ENCODE measurements at regions not wholly inside any gene's neighbourhood (a gene's known extent, or its start where the extent isn't known, plus 50 kb on each side); places are given as distances from the start of the nearest gene placed in this dataset.

DNA sequence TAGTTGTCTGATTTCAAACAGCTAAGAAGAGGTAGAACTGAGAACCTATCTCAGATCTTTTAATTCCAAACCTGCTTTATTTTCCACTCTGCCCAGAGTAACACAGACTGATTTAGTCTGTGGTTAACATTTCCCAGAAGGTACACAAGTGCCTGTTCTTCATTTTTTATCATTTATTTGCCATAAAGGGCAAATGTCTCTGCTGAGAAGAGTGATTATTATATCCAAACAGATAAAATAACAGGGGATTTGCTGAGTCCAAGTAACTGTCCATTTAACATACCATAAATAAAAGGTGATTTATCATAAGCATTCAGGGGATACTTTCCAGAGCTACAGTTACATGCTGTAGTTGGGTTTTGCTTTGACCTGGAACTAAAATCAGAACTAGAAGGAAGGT lies 617.7 kb downstream of the MBD2 start:
- no peaks in the 10 kb centered on the region for H3K9me3 ChIP-seq (ENCODE audit: control insufficient read depth, low read length)
- intact Hi-C loops (cut with DNase I) = no loop called here
- no peaks in the 10 kb centered on the region for H3K4me1 ChIP-seq (ENCODE audit: control insufficient read depth in 1 of 2, insufficient read depth in 2 of 2, low read length in 2 of 2)
- ATAC-seq (ENCODE audit: low FRiP score) = no peak
- H3K36me3 ChIP-seq (ENCODE audit: control insufficient read depth in 1 of 2, insufficient read depth in 2 of 2, low read length in 1 of 2) = no peaks in the 10 kb centered on the region
- H3K27me3 ChIP-seq (ENCODE audit: control insufficient read depth in 1 of 2, insufficient read depth in 2 of 2, low read length in 1 of 2) = no peaks in the 10 kb centered on the region
- H3K4me3 ChIP-seq (ENCODE audit: low read length in 2 of 2) = no peak overlapping the region
- no peak for DNase-seq
- no peak overlapping the region for H3K27ac ChIP-seq (ENCODE audit: low read depth in 1 of 2, low read length in 2 of 2)

DNA sequence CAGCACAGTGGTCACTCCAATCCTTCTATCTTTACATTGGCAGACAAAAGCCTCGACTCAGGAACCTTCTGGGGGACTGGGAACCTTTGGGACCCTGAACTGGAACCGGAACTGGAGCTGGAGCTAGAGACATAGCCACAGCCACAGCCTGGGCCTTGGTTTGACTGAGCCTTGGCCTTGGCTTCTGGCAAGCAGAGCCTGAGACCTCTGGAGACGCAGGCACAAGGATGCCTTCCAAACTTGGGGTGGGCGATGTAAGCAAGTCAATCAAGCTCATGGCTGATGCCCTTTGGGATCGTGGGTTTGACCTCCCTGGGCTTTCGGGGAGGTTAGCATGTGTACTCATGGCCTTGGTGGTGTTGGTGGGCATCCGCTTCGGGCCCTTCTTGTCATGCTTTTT lies 619.3 kb downstream of the MBD2 start:
- Histone ChIP-seq H3K4me3 (ENCODE audit: low read length in 2 of 2) (no peak overlapping the region), H3K36me3 (ENCODE audit: control insufficient read depth in 1 of 2, insufficient read depth in 2 of 2, low read length in 1 of 2) (no peaks in the 10 kb centered on the region), H3K27me3 (ENCODE audit: control insufficient read depth in 1 of 2, insufficient read depth in 2 of 2, low read length in 1 of 2) (no peaks in the 10 kb centered on the region), H3K4me1 (ENCODE audit: control insufficient read depth in 1 of 2, insufficient read depth in 2 of 2, low read length in 2 of 2) (no peaks in the 10 kb centered on the region), H3K9me3 (ENCODE audit: control insufficient read depth, low read length) (peaks cover 1% of the 10 kb centered on the region), H3K27ac (ENCODE audit: low read depth in 1 of 2, low read length in 2 of 2) (no peak overlapping the region)
- intact Hi-C loops (cut with DNase I) = no loop called here
- 89 to 90% methylated on average over 8 of the region's 8 CpGs for WGBS, 2 donors
- ATAC-seq (ENCODE audit: low FRiP score) (no peak), DNase-seq (no peak)

DNA sequence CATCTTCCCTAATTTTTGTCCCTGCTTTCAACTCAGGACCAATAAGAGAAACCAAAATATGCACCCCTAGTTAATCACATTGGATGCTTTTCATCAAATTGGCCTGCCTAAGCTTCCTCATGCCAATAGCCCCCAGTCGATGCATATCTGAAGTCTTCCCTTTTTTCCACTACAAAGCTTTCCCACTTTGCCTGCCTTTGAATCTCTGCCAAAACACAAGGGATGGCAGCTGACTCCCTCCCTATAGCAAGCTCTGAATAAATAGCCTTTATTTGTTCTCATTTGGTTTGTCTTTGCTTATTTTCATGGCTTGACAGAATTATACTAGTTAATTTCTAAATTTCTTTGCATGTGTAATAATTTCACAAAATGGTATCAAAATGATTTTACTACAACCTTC lies 621.2 kb downstream of the MBD2 start:
- no peak overlapping the region for H3K27ac ChIP-seq (ENCODE audit: low read depth in 1 of 2, low read length in 2 of 2)
- intact Hi-C loops (cut with DNase I) = no loop called here

DNA sequence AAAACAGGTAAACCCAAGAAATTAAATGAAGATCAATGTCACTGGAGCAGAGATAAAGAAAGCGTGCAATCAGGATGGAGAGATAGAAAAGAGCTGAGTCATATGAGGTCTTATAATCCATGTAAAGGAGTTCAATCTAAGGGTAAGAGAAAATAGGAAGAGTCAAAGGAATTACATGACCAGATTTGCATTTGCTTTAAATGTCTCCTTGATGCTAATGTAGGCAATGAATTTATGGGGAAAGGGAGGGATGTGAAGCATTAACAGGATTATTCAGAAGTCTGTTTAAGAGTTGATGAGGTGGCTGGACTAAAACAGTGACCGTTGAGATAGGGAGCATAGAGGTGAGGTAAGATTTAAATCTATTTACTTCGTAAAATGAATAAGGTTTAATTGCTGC lies 623.1 kb downstream of the MBD2 start:
- Histone ChIP-seq H3K4me1 (ENCODE audit: control insufficient read depth in 1 of 2, insufficient read depth in 2 of 2, low read length in 2 of 2) (peaks cover 0 to 2% of the 10 kb centered on the region in 2 donors), H3K27me3 (ENCODE audit: control insufficient read depth in 1 of 2, insufficient read depth in 2 of 2, low read length in 1 of 2) (no peaks in the 10 kb centered on the region), H3K9me3 (ENCODE audit: control insufficient read depth, low read length) (peaks cover 1% of the 10 kb centered on the region), H3K27ac (ENCODE audit: low read depth in 1 of 2, low read length in 2 of 2) (no peak overlapping the region), H3K36me3 (ENCODE audit: control insufficient read depth in 1 of 2, insufficient read depth in 2 of 2, low read length in 1 of 2) (no peaks in the 10 kb centered on the region), H3K4me3 (ENCODE audit: low read length in 2 of 2) (no peak overlapping the region)
- 82 to 87% methylated on average over 3 of the region's 3 CpGs for WGBS, 2 donors
- intact Hi-C loops (cut with DNase I) = no loop called here
- ATAC-seq (ENCODE audit: low FRiP score) (no peak), DNase-seq (no peak)

More for the DNA sequence above, 621.2 kb downstream of the MBD2 start:
- peaks cover 0 to 2% of the 10 kb centered on the region in 2 donors for H3K4me1 ChIP-seq (ENCODE audit: control insufficient read depth in 1 of 2, insufficient read depth in 2 of 2, low read length in 2 of 2)
- no peak for DNase-seq
- no peak overlapping the region for H3K4me3 ChIP-seq (ENCODE audit: low read length in 2 of 2)
- H3K27me3 ChIP-seq (ENCODE audit: control insufficient read depth in 1 of 2, insufficient read depth in 2 of 2, low read length in 1 of 2) = no peaks in the 10 kb centered on the region
- 11 to 14% methylated on average over 1 of the region's 1 CpG for WGBS, 2 donors
- peaks cover 1% of the 10 kb centered on the region for H3K9me3 ChIP-seq (ENCODE audit: control insufficient read depth, low read length)
- no peaks in the 10 kb centered on the region for H3K36me3 ChIP-seq (ENCODE audit: control insufficient read depth in 1 of 2, insufficient read depth in 2 of 2, low read length in 1 of 2)
- no peak for ATAC-seq (ENCODE audit: low FRiP score)

DNA sequence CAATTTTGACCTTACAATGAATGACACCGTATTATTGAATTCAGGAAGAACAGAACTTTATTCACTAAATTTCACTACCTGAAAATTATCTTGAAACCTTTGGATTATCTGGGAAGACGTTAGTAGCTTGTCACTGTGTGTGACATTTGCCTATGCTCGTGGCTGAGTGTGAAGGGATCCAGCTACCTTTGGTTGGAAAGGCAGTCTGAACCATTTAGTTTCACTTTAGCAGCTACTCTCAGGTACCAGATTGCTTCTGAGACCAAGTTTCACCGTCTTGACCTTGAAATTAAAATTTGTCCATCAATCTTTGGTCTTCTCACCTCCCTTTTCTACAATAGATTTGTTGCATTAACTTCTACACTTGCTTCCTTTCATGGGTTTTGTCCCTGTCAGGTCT lies 637.5 kb downstream of the MBD2 start:
- Histone ChIP-seq H3K36me3 (ENCODE audit: control insufficient read depth in 1 of 2, insufficient read depth in 2 of 2, low read length in 1 of 2) (no peaks in the 10 kb centered on the region), H3K9me3 (ENCODE audit: control insufficient read depth, low read length) (no peaks in the 10 kb centered on the region), H3K4me3 (ENCODE audit: low read length in 2 of 2) (no peak overlapping the region), H3K27me3 (ENCODE audit: control insufficient read depth in 1 of 2, insufficient read depth in 2 of 2, low read length in 1 of 2) (no peaks in the 10 kb centered on the region), H3K27ac (ENCODE audit: low read depth in 1 of 2, low read length in 2 of 2) (no peak overlapping the region), H3K4me1 (ENCODE audit: control insufficient read depth in 1 of 2, insufficient read depth in 2 of 2, low read length in 2 of 2) (no peaks in the 10 kb centered on the region)
- 69 to 72% methylated on average over 4 of the region's 4 CpGs for WGBS, 2 donors
- no peak for DNase-seq
- ATAC-seq (ENCODE audit: low FRiP score) = no peak
- intact Hi-C loops (cut with DNase I) = no loop called here
